Muscle of back (tissue), 3 donors: ENCODE measurements at regions not wholly inside any gene's neighbourhood (a gene's known extent, or its start where the extent isn't known, plus 50 kb on each side); places are given as distances from the start of the nearest gene placed in this dataset.
"Not testable (repeated sequence)": the region's sequence is repeated elsewhere in the genome, so short reads cannot be mapped to it uniquely, and the experiment has no call there.

Experiments used
- DNase-seq, 3 donors: peaks; one replicate each; pipeline versions ENCODE4 v3.0.0 to v3.0.0-alpha.2; 2013

- DNase-seq: no peak
Measured at GRCh38 chr3:145903472-145904013, 257.4 kb downstream of the PLOD2 start.

GRCh38 chr3:145904138-145904537 lies 256.8 kb downstream of the PLOD2 start:
- no peak for DNase-seq

- DNase-seq: peak; percentile 30 to 65 (median 32)
Measured at GRCh38 chr3:145906301-145906700, 254.7 kb downstream of the PLOD2 start.

- DNase-seq: peak; percentile 71 to 90 (median 81)
Measured at GRCh38 chr3:145906755-145907154, 254.2 kb downstream of the PLOD2 start.

- DNase-seq: no peak
Measured at GRCh38 chr3:145911016-145911415, 250.0 kb downstream of the PLOD2 start.

GRCh38 chr3:145915787-145916186 lies 245.2 kb downstream of the PLOD2 start:
- no peak for DNase-seq

- not testable (repeated sequence) for DNase-seq
Measured at GRCh38 chr3:145927736-145928135, 233.2 kb downstream of the PLOD2 start.

- peak in 1 of 3 donors; percentile 33 for DNase-seq
Measured at GRCh38 chr3:145936971-145937370, 224.0 kb downstream of the PLOD2 start.

GRCh38 chr3:145939431-145939830 lies 221.6 kb downstream of the PLOD2 start:
- no peak for DNase-seq

GRCh38 chr3:145942052-145942451 lies 218.9 kb downstream of the PLOD2 start:
- no peak for DNase-seq

- DNase-seq: no peak
Measured at GRCh38 chr3:145943952-145944351, 217.0 kb downstream of the PLOD2 start.

GRCh38 chr3:145951441-145951840 lies 209.5 kb downstream of the PLOD2 start:
- DNase-seq: peak; percentile 13 to 45 (median 22)

GRCh38 chr3:145952536-145952935 lies 208.4 kb downstream of the PLOD2 start:
- DNase-seq: peak; percentile 44 to 94 (median 79)

- DNase-seq: peak in 1 of 3 donors; percentile 30
Measured at GRCh38 chr3:145953316-145953715, 207.7 kb downstream of the PLOD2 start.

- no peak for DNase-seq
Measured at GRCh38 chr3:145959457-145960088, 201.4 kb downstream of the PLOD2 start.

- no peak for DNase-seq
Measured at GRCh38 chr3:145963111-145963510, 197.9 kb downstream of the PLOD2 start.

GRCh38 chr3:145967043-145967442 lies 193.9 kb downstream of the PLOD2 start:
- no peak for DNase-seq

GRCh38 chr3:145971186-145971585 lies 189.8 kb downstream of the PLOD2 start:
- no peak for DNase-seq

GRCh38 chr3:145972851-145973250 lies 188.1 kb downstream of the PLOD2 start:
- no peak for DNase-seq

- peak in 1 of 3 donors; percentile 14 for DNase-seq
Measured at GRCh38 chr3:145981056-145981455, 179.9 kb downstream of the PLOD2 start.

- DNase-seq: no peak
Measured at GRCh38 chr3:145983101-145983500, 177.9 kb downstream of the PLOD2 start.
